NCI-H187 treated with DMSO at 0.1 percent for 48 hours (cell line): ENCODE measurements at regions not wholly inside any gene's neighbourhood (a gene's known extent, or its start where the extent isn't known, plus 50 kb on each side); places are given as distances from the start of the nearest gene placed in this dataset.

Source experiments
- DNase-seq: peaks from one replicate; lab custom pipeline; 2025; lab: John Stamatoyannopoulos, UW

DNA sequence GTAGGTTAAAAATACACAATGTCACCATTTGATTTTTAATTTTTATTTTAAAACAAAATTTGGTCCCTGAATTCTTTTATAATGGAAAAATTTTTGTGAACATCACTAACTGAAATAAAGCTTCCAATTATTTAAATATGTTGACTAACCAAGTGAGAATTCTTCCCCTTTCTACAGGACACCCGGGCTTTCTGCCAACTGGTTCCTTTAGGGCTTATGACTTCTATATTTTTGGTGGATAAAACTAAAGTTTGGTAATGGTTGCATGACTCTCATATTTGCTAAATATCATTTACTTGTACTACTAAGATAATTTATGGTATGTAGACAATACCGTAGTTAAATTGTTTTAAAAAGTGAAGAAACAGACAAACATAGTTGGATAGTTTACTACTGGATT is 291.0 kb upstream of the DOK6 start:
- no peak for DNase-seq

DNA sequence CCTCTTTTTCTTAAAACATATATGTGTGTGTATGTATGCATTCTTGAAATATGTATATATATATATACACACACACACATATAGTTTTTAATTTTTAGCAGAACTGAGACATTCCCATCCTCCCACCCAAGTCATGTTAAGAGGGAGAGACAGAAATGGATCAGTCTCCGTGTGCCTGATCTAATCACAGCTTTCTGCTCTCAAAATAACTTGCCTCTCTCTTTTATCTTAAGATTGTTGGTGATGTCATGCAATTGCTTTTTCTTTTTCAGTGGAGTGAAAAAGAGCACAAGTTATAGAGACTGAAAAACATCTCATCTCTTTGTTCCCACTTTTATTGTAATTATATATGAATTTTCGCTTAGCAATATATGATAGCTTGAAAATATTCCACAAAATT is 279.9 kb upstream of the DOK6 start:
- no peak for DNase-seq

DNA sequence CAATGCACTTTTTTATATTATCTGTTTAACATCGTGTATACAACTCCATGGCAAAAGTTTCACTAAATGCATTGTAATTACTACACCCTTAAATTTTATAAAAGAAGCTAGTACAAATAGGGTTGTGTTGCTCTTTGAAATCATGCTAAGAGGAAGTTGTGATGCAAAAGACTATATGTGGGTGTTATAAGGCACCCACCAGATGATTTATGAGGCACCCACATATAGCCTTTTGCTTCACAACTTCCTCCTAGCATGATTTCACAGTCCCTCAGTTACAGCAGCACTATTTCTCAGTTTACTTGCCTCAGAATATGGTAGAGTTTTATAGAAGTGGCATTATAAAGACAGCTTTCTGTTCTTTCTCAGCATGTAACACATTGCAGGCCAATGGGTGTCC is 277.3 kb upstream of the DOK6 start:
- no peak for DNase-seq

DNA sequence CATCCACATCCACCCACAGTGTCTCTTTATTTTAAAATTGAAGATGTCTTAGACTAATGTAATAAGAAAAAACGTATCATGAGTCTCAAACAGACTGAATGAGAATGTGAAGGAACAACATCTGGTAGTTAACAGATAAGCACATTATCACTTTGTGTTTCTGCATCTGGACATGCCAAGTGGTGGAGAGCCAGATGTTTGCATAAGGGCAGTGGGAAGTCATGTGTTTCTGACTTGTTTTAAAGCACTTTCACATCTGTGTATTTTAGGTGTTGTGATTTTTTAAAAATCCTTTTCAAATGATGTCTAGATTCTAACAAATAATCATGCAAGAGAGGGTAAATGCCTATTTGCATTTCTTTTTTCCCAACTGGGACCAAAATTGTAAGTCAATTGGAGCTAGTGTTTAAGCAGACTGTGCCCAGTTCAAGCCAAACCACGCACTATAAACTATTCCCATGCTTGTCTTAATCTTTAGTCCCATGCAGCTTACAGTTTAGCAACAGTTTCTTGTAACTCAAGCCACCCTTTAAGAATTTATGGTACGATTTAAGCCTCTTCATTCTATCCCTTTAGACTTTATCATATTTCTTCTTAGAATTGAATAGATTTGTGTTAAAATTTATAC is 272.7 kb upstream of the DOK6 start:
- no peak for DNase-seq

DNA sequence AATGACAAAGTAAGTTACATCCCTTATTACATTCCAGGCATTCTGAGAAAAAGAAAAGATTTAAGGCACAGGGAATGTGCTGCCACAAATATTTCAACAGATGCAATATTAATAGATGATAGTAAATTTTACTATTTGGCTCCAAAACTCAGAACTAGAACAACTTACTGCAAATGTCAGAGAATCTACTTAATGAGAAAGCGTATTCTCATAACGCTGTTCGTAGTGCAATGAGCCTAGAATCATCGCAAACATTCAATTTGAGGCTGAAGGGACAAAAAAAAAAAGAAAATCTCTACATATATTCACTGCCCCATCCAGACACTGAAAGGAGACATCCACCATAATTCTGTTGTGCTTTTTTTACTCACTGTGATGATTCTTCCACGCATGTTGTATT is 272.1 kb upstream of the DOK6 start:
- DNase-seq = no peak

DNA sequence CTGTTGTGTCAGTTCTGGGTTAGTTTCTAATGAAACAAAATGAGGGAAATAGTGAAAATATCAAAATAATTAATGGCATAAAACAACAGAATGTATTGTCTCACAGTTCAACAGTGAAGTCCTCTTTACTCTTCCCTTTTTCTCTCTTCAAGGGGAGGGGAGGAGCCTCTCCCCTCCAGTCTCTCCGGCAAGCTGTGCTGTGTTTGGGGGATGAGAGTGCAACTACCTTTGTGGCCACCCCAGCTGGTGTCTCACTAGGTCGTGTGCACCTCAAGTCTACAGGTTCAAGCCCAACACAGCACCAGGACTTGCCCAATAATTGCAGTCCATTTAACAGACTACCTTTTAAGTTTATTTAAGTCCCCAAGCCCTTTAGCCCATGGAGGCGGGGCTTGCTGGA is 271.7 kb upstream of the DOK6 start:
- no peak for DNase-seq

DNA sequence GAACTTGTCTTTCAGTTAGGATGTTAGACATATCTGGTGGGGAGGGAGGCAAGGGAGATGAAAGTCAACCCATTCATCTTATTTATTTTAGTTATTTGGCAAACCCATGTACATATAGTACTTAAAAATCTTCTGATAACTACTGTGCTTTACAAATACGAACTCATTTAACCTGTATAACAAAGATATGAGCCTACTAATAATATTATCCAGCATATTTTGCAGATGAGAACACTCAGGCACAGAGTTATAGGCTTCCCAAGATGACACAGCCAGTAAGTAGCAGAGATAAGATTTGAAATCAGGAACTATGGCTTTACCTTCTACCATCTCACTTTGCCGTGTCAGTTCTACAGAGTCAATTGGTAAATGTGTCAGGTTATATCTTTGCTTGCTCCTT is 262.6 kb upstream of the DOK6 start:
- no peak for DNase-seq

DNA sequence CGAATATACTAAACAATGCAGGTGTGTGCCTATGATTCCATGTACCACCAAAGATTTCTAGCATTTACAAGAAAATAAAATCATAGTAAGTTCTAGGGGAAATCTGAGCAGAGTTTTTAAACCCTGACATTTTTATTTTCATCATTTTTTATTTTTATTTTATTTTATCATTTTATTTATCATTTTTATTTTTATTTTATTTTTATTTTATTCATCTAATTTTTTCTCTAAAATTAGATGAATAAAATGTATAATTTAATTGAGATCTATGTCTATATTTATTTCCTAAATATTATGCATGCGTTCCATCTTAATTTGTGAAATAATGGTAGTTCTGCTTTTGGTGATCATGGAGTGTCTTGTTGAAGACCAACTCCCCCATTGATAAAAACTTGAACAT is 257.6 kb upstream of the DOK6 start:
- no peak for DNase-seq

DNA sequence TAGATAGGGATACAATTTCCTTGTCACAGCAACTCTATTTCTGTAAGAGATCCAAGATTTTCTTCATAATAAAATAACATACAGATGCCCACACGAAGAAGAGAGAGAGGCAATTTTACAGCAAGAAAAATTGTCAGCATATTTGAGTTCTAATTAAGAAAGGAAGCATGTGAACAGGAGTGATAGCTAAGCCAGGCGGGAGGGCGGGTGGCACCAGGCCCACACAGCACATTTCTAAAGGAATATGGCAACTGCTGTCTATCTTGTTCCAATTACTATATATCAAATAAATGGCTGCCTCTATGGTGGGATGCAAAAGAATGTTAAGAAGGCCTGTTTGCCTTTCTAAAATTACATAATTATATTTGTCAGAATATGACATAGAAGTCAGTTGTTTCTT is 248.3 kb upstream of the DOK6 start:
- no peak for DNase-seq

DNA sequence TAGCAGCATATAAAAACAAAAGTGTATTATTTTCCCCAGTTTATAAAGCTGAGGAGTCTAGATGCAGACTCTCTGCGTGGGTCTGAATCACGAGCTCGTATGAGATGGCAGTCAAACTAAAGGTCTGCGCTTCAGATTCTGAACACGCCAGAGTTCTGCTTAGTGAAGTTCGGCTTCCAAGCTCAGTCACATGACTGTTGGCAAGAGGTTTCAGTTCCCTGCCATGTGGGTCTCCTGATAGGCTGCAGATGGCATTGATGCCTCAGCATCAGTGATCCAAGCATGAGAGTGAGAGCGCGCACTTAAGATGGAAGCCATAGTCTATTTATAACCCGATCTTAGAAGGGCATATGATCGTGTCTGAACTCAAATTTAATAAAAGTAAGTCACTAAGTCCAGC is 242.8 kb upstream of the DOK6 start:
- DNase-seq = no peak

DNA sequence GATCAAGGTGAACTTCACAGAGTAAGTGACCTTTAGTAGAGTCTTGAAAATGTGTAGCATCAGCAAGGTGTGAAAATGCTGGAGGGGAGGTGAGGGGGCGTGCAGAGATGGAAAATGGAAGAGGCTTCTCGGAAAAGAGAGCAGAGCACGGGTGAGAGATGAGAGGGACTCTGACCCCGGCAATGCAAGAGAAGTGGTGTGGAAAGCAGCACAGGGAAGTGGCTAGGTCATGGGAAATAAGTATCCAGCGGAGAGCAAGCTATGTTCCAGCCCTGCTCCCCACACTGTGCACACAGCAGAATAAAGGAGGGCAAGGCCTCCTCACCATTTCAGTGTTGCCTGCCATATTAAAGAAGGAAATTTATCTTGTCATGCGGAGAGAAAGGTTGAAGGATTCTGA is 241.7 kb upstream of the DOK6 start:
- DNase-seq = no peak

DNA sequence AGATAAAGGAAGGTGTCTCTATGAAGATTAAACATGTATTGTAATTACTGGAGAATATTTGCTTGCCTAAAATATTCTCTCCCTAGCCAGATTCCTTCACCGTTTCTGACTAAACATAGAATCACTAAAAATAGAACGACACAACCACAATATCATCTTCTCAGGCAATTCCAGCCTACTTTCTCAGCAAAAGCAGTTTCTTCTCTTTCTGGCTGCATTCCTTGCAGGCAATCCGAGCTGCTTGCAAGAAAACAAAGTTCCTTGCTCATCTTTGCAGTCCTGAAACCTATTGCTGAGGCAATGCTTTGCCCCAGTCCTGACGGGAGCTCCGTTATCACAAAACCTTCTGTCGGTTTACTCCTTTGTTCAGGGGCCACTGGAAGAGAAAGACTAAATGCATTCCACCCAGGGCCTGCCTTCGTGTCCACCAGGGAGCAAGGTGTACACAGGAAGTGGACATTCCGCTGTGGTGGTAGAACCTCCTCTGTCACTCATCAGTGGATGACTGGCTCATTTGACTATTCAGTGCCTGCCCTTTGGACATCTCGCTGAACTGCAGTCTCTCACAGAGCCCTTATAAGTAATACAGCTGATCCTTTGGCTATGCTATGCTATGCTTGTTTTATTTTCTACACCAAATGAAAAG is 239.2 kb upstream of the DOK6 start:
- DNase-seq = no peak

DNA sequence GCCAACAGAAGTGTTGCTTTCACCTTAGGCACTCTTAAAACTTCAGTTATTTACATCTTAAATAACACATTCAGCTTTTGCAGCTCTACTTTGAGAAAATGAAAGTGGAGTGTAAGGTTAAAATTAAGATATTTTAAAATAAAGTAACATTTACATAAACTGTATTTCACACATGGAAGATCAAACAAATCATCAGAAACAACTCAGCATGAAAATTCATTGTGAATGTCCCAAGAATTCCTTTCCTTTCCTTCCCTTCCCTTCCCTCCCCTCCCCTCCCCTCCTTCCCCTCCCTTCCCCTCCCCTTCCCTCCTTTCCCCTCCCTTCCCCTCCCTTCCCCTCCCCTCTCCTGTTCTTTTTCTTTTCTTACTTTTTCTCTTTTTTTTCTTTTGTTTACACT is 238.0 kb upstream of the DOK6 start:
- no peak for DNase-seq

DNA sequence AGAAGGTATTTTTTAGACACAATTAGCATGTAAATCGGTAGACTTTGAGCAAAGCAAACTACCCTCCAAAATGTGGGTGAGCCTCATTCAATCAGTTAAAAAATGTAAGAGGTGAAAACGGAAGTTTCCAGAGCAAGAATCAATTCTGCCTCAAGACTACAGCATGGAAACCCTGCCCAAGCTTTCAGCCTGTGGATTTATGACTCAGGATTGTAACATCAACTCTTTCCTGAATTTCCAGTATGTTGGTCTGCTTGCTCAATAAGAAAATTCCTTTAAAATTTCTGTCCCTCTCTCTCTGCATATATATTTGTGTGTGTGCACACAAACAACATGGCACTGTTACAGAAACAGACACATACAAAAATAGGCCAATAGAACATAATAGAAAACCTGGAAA is 228.6 kb upstream of the DOK6 start:
- DNase-seq = no peak

DNA sequence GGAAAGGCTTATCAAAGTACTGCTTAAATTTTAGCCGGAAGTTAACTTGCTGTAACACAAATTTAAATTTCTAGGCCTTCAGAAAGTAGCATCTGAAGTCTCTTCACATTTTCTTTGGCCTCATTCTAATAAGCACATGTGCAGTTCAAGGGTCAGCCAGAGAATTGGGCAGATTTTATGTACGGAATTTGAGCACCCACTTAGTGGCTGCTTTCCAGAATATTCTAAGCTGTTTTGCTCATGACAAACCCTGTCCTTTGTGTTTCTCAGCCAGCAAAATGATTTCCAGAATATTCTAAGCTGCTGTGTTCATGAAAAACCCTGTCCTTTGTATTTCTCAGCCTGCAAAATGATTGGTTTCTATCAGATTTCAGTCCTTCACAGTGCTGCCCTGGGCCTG is 225.0 kb upstream of the DOK6 start:
- DNase-seq = no peak

DNA sequence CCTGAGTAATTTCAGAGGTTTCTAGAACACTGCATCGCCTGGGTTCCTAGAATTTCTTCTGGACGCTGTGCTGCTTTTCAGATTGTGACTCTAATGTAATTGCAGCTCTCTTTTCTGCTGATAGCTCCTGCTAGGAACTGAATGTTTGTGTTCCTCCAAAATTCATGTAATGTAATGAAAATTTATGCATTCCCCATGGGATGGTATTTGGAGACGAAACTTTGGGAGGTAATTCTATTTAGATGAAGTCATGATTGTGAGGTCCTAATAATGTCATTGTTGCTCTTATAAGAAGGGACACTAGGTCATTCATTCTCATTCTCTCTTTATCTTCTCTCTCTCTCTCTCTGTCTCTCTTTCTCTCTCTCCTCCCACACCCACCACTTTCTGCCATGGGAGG is 223.9 kb upstream of the DOK6 start:
- DNase-seq = no peak

DNA sequence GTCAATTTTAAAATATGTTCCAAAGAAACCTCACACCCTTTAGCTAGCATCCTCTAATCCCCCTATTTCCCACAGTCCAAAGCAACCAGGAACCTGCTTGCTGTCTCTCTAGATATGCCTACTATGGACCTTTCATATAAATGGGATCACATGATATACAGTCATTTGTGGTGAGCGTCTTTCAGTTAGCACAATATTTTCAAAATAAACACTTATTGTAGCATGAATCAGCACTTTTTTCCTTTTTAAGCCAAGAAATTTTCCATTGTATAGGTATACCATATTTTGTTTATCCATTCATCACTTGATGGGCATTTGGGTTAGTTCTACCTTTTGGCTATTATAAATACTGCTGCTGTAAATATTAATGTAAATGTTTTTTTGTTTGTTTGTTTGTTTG is 223.0 kb upstream of the DOK6 start:
- no peak for DNase-seq

DNA sequence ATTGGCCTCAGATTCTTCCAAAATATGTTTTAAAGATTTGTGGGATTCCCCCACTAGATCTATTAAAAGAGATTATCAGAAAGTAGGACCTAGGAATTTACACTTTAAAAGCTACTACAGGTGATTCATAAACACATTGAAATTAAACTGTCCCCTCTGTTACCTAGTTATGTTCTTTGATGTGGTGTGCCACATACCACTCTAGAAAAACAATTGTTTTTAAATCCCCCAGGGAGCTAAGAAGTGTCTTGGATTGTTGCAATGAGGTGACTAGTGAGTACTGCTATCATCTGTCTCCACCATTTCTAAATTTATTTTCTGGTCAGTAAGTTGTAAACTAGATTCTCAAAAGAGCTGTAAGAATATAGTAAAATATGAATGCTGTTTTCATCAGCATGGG is 214.5 kb upstream of the DOK6 start:
- DNase-seq = no peak

DNA sequence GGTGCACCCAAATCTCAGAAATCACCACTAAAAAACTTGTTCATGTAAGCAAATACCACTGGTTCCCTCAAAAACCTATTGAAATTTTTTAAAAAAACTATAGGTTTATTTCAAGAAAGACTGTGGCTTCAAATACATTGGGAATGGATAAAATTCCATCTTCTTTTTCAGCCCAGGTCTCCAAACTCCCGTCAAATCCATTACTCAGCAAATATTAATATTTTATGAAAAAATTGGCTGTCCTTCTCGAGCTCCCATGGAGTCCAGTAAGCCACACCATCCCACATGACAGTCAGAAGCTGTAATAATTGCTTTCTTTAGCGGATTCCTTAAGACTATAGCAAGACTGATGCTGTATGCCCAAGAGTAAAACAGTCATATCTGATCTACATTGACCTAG is 204.4 kb upstream of the DOK6 start:
- no peak for DNase-seq

DNA sequence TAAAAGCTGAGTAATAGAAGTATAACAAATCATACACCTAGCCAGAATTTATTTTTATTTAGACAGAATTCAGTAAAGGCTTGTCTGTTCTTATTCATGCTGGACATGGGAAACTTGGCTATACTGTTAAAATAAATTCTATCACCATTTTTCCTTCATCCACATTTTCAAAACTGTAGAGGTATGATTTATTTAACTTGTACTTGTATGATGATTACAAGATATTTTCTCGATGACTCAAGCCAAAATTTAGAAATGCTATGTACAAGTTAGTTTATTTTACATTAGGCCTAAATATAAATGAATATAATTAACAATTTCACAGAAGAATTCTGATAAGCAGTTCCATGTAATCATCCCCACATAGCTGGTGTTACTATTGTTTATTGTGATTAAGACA is 194.8 kb upstream of the DOK6 start:
- no peak for DNase-seq

DNA sequence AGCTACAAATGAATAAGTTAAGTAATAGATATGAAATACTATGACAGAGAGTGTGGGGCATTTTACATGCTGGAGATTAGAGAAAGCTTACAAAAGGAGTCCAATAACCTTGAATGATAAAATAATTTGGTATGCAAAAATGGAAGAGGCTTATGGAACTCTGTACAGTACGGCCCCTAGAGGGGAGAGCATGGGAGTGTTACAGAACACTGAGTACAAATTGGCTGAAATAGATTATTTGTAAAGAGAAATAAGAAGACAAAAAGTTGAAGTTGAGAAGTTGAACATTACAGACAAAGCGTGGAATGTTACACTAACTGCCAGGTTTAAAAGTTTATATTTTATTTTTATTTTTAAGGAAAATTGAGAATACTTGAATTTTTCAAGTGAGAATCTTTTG is 192.1 kb upstream of the DOK6 start:
- no peak for DNase-seq

DNA sequence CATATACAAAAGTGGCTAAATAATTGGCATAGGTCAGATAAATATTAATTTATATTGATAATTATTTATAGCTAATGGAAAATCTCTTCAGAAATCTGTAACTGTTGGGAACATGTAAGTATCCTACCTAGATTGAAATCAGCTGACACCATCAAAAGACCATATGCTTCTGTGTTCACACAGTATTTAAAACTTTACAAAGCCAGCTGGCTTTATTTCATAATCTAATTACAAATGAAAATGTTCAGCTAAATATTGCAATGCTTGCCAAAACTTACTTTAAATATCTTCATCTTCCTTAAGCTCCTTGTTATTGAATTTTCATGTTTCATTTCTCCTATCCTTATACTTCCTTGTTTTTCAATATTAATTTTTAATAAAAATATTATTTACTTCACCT is 190.9 kb upstream of the DOK6 start:
- no peak for DNase-seq

DNA sequence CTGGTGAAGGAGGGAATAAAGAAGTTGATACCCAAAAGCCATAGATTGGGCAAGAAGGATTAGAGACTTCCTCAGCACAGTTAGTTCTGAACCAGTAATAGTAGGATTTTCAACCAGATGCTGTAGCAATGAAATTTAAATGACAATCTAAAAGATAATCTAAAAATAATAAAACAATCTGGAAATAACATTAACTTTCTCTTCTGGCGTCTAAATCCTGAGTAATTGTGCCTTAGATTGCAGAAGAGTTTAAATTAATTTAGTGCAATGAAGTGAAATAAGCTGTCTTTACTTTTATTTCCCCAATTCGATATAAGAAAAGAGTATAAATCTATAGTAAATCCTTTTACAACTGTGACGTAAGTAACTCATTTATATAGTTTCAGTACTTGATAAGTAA is 186.8 kb upstream of the DOK6 start:
- no peak for DNase-seq

DNA sequence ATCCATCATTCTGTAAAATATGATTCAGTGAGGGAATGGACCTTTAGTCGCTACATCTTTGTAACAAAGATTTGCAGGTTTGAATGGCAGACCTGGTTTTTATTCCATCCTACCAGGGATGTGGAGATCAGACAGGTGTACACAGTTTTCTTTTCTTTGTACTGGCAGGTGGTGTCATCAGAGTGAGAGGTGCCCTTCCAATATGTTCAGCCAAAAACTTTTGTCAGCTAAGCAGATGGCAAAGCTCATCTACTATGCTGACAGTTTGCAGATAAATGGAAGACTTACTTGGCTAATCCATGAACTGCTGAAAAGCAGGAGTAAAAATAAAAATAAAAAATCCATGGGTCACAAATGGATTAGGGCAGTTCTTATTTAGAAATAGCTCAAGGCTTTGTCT is 185.5 kb upstream of the DOK6 start:
- DNase-seq = no peak

DNA sequence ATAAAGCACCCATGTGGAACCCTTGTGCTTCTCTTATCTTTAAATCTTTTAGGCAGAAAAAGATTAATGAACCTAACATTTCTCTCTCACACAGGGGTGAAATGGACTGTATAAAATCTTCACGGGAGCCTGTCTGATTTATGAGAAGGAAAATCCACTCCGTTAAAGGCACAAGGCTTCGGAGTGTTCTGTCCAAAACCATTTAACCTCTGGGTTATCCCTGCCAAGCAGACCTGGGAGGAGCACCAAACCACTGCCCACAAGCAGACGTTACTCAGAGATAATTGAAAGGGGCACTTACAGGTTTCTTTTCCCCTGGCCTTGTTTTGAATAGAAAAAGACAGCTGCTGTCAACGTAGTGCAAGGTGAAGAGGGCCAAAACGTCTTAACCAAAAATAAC is 184.4 kb upstream of the DOK6 start:
- DNase-seq = peak; percentile 55
